ENCODE measurements at regions not wholly inside any gene's neighbourhood (a gene's known extent, or its start where the extent isn't known, plus 50 kb on each side); places are given as distances from the start of the nearest gene placed in this dataset.
"Not testable (repeated sequence)": the region's sequence is repeated elsewhere in the genome, so short reads cannot be mapped to it uniquely, and the experiment has no call there.

DNA sequence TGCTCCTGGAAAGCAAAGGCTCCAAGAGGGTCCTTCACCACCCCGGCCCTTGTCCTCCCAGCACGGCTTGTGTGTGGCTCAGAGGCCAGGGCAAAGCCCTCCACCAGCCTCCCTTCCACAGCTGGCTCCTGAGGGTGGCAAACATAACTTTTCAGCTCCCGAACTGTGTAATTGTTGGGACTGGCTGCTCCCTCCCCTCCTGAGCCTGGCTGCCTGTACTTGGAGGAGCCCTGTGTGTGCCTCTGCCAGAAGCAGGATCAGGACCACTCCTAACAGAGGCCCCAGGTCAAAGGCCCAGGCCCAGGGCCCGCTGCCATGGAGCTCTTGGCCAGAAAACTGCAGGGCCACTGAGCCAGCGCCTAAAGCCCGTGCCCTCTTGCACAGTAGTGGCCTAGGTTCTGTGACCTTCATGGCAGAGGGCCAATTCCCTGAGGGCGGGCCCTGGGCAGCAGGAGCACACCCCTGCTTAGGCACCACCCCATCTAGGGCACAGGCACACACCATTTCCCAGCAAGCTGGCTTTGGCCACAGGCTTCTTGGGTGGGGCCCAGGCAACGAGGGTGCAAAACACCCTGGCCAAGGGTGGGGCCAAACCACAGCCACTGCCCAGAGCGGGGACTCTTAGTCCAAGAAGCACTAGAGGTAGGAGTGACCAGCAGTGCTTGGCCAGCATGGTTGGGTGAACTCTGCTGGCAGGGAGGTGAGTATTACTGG lies 201.2 kb downstream of the TBC1D2B start:
- DNase-seq: not testable (repeated sequence)

- not testable (repeated sequence) for DNase-seq
Observed at GRCh38 chr15:77875066-77875721, 202.3 kb downstream of the TBC1D2B start.

DNA sequence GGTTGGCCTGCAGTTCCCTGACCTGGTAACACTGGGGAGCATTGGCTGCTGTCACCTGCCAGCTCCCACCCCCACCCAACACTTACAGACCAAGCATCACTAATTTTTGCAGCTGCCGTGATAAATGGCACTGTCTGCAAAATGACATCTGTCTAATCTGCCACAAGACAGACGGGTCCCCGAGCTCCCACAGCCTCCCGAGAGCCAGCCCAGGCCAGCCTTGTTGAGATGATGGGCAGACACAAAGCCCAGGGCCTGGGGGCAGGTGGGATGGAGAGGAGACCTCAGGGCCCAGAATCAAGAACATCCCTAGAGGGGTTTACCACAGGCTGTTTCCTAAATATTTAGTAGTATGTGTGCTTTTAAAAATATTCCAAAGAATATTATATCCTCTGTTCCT lies 203.4 kb downstream of the TBC1D2B start:
- DNase-seq: no peak

DNA sequence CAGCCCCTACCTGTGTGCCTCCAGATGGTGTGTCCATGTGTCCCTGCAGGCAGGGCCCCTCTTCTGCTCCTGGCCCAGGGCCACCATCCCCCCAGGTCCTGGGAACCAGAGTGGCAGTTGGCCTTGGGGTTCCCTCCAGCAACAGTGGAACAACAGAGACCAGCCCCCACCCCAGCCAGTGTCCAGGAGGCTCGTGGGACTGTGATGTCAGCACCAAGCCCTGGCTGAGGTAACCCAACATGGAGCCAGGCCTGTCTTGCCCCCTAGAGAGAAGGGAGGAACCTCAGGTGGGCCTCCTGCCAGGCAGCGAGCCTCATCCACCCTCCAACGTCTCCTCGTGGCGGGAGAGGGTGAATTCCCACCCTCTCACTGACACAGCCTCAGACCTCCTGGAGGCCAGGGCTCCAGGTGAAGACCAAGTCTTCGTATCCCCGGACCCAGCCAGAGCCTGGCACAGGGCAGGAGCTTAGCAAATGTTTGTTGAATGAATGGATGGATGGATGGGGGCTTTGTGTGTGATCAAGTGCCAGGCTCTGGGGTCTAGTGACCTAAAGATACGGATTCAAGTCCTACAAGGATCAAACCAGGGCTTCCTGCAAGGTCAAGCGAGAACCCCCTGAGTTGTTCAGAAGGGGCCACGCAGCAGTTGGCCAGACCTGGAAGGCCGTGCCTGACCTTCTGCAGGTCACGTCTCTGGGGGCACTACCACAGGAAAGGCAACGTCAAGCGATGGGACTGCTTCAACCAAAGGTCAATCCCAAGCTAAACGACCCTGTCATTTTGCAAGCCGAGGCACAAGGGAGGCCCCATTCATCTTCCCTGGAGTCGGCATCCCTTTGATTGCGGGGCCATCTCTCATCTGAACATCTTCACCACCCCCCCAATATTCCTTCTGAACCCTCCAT lies 204.7 kb downstream of the TBC1D2B start:
- DNase-seq: not testable (repeated sequence)

DNA sequence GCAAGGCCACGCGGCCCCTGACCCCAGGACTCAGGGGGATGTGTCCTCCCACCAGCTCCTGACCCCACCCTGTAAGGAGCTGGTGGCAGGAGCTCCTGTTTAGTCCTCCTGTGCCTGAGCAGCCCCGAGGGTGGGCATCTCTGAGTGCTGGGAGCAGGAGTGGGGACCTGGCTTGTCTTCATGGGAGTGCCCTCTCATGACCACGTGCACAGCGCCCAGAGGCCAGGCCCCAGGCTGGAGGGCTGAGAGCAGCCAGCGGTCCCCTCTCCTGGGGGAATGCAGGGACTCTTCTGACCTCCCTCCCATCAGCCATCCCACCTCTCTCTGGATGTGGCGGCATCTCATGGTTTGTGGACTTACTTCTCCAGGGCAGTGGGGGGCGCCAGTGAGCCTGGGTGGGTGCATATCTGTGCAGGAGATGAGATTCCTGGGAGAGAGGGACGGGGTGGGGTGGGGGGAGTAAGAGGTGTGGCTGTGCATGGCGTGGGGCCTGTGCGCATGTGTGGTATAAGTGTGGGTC lies 205.6 kb downstream of the TBC1D2B start:
- no peak for DNase-seq

DNA sequence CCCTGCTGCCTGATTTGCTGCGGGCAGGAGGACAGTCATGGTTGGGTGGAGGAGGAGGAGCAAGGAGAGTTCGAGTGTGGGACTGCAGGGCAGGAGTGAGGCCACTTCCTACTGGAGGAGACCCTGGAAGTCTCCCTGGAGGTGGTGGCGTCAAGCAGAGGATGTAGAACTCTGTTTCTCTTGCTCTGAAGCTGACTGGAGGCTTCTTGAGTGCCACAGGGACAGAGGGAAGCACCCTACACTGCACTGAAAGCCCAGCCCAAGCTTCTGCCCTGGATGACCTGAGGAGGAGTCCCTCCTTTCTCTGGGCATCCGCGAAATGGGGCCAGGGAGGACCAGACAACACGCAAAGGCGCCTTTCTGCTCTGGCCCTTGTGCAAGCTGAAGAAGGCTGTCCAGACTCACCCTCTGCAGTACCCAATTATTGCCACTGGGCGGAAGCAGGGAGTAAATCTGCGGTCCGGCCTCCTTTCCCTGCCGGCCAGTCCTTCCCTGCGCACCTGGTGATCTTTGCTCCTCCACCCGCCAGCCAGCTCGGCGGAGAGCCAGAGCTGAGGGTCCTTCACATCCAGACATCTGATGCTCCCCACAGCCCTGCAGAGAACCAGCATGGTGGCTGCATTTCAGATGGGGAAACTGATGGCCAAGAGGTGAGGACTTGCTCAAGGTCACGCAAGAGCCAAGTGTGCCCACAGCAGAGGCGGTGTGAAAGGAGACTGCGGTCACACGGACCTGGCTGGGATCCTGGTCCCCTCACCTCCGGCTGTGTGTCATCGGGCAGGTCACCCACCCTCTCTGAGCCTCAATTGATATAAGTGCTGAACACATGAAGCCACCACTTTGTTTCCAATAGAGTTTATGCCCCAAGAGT lies 207.1 kb downstream of the TBC1D2B start:
- no peak for DNase-seq

- DNase-seq: no peak
Observed at GRCh38 chr15:77869021-77869895, 208.3 kb downstream of the TBC1D2B start.

GRCh38 chr15:77868048-77868629 lies 209.4 kb downstream of the TBC1D2B start:
- DNase-seq: not testable (repeated sequence)

DNA sequence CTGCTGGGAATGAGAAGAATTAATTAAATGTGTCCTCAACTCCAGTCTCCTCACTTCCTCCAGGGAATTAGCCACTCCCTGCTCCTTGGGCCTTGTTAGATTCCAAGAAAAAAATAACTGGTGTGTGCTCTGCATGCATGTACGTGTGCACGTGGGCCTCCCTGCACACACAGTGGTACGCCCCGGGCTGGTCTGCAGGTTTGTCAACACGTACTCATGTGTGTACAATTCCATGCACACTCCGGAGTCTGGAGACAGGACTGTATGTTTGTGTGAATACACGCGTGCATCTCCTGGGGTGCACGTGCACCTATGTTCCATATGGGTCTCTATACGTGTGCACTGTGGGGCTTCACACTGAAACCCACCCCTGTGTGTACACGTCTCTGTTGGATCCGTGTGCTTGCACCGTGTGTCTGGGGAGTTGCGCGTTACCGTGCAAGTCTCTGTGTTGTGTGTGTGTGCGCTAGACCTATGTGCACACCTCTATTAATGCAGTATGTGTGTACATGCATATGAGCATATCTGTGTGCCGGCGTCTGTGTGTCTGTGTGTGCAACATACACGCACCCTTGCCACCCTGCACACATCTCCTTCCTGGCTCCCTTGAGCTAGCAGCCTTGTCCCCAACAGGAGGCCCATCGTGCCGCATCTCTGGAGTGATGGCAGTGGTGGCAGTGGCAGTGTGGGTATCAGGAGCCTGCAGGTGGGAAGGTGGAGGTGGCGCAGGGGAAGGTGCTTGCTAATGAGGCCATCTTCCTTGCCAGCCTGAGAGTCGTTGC lies 210.1 kb downstream of the TBC1D2B start:
- no peak for DNase-seq

GRCh38 chr15:77866596-77867125 lies 210.8 kb downstream of the TBC1D2B start:
- DNase-seq: no peak

DNA sequence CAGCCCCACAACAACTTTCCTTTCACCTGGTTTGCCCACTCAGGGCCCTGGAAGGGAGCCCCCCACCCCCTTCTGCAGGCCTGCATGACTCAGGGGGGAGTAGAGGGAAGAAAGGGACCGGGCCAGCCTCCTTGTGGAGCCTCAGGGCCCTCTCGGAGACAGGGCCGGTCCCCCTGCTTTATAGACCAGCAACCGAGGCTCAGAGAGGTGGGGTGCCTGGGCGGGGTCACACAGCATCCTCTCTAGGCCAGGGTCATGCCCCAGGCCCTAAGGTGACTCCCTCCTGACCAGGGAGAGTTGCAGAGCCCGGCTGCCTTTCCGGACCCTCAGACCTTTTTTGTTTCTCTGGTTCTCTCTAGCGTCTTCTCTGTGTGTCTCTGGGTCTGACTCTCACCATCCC lies 211.3 kb downstream of the TBC1D2B start:
- no peak for DNase-seq

GRCh38 chr15:77865701-77866100 lies 211.8 kb downstream of the TBC1D2B start:
- no peak for DNase-seq

GRCh38 chr15:77865106-77865610 lies 212.4 kb downstream of the TBC1D2B start:
- DNase-seq: no peak

GRCh38 chr15:77864211-77865105 lies 213.1 kb downstream of the TBC1D2B start:
- DNase-seq: no peak

DNA sequence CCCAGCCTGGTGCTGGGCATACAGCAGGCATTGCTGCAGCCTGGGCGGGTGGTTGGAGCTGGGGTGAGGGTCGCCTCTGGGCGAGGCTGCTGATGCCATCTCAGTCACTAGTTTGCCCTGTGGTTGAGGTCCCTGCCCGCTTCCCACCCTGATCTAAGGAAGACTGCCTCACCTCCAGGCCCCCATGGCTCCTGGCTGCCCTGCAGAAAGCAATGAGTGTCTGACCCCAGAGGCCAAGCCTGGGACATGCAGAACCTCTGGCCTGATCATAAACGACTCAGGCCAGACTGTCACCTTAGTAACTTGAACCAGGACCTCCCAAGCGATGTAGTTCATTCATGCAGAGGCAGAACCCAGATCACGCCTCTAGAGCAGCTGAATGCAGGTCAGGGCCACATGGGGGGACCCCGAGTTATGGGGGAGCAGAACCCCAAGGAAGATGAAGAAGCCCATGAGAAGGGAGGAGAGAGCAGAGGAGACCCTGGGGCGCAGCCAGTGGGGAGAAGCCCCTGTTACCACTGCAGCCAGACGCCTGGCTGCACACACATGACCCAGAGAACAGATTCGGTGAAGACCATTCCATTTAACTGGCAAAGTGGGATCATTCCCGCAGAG lies 213.9 kb downstream of the TBC1D2B start:
- no peak for DNase-seq

GRCh38 chr15:77862651-77863104 lies 214.8 kb downstream of the TBC1D2B start:
- no peak for DNase-seq

- not testable (repeated sequence) for DNase-seq
Observed at GRCh38 chr15:77861997-77862635, 215.4 kb downstream of the TBC1D2B start.
